CD14-positive monocyte (primary cell): ENCODE measurements at regions not wholly inside any gene's neighbourhood (a gene's known extent, or its start where the extent isn't known, plus 50 kb on each side); places are given as distances from the start of the nearest gene placed in this dataset.

Experiments used
- DNase-seq, 3 donors: peaks; one replicate each; pipeline ENCODE4 v3.0.0-alpha.2; 2011 to 2022
- H2AFZ ChIP-seq: 2 replicates; pipeline ENCODE4 v1.6.0; 2012; ENCODE audit warnings: mild to moderate bottlenecking, low read depth, low read length, inconsistent platforms; ENCODE audit not compliant: insufficient read depth, poor library complexity, severe bottlenecking
- H3K27ac ChIP-seq, 2 donors: 1 replicate in 1 of 2; 2 replicates in 1 of 2; pipeline ENCODE4 v1.5.1; 2012 to 2013; ENCODE audit warnings: low read length in 2 of 2, control low read depth in 1 of 2, inconsistent platforms in 1 of 2, low read depth in 1 of 2, mild to moderate bottlenecking in 1 of 2
- H3K27me3 ChIP-seq, 2 donors: one replicate each; pipeline versions ENCODE4 v1.6.0 to v1.6.1; 2011 to 2013; ENCODE audit warnings: low read length in 2 of 2; ENCODE audit not compliant: control insufficient read depth in 2 of 2, insufficient read depth in 2 of 2
- H3K36me3 ChIP-seq, 2 donors: replicated peaks in 1 of 2; 1 replicate in 1 of 2; 2 replicates in 1 of 2; pipeline versions ENCODE4 v1.5.1 to v1.6.1; 2012 to 2013; ENCODE audit warnings: low read length in 2 of 2, control low read depth in 1 of 2, inconsistent platforms in 1 of 2, mild to moderate bottlenecking in 1 of 2; ENCODE audit not compliant: insufficient read depth in 2 of 2, control insufficient read depth in 1 of 2
- H3K4me1 ChIP-seq, 2 donors: 1 replicate in 1 of 2; 2 replicates in 1 of 2; pipeline versions ENCODE4 v1.5.1 to v1.6.1; 2012 to 2013; ENCODE audit warnings: low read length in 2 of 2, control low read depth in 1 of 2, inconsistent platforms in 1 of 2, mild to moderate bottlenecking in 1 of 2, moderate library complexity in 1 of 2; ENCODE audit not compliant: insufficient read depth in 2 of 2, control insufficient read depth in 1 of 2
- H3K4me2 ChIP-seq: replicated peaks from 2 replicates; pipeline ENCODE3; 2012; ENCODE audit warnings: low read length, moderate library complexity, mild to moderate bottlenecking; ENCODE audit not compliant: poor library complexity, severe bottlenecking; ENCODE audit errors: extremely low read depth
- H3K4me3 ChIP-seq, 3 experiments: fragments of 200-600 bp in 1 of 3; sonication (generic) in 1 of 3; replicated peaks in 1 of 3; 1 replicate in 2 of 3; 2 replicates in 1 of 3; pipeline ENCODE4 v1.5.1; 2011 to 2013; ENCODE audit warnings: low read length in 3 of 3, mild to moderate bottlenecking in 3 of 3, control low read depth in 2 of 3, low read depth in 2 of 3, inconsistent platforms in 1 of 3, moderate library complexity in 1 of 3
- H3K79me2 ChIP-seq: 2 replicates; pipeline ENCODE4 v1.6.0; 2012; ENCODE audit warnings: mild to moderate bottlenecking, control low read depth, inconsistent platforms, low read length, moderate library complexity; ENCODE audit not compliant: insufficient read depth
- H3K9ac ChIP-seq: 2 replicates; pipeline ENCODE4 v1.6.0; 2017; ENCODE audit warnings: low read length, mild to moderate bottlenecking; ENCODE audit not compliant: insufficient read depth, poor library complexity, severe bottlenecking
- H3K9me3 ChIP-seq, 2 donors: replicated peaks in 1 of 2; 1 replicate in 1 of 2; 2 replicates in 1 of 2; pipeline versions ENCODE4 v1.5.1 to v1.6.1; 2012 to 2013; ENCODE audit warnings: low read length in 2 of 2, control low read depth in 1 of 2; ENCODE audit not compliant: control insufficient read depth in 1 of 2, insufficient read depth in 1 of 2
- H4K20me1 ChIP-seq: 2 replicates; pipeline ENCODE4 v1.6.0; 2012; ENCODE audit warnings: mild to moderate bottlenecking, low read length, control low read depth, moderate library complexity; ENCODE audit not compliant: insufficient read depth
- H3K27ac Mint-ChIP-seq, 7 donors: one replicate each; pipeline ENCODE4 v1.8.0; 2020; ENCODE audit warnings: mild to moderate bottlenecking in 7 of 7, mixed read lengths in 7 of 7, moderate library complexity in 6 of 7, inconsistent platforms in 2 of 7
- H3K27me3 Mint-ChIP-seq, 3 donors: one replicate each; pipeline ENCODE4 v1.8.0; 2021 to 2022; ENCODE audit warnings: low read depth in 3 of 3, mild to moderate bottlenecking in 3 of 3, mixed read lengths in 3 of 3, moderate library complexity in 3 of 3, inconsistent platforms in 1 of 3
- H3K36me3 Mint-ChIP-seq, 2 donors: one replicate each; pipeline ENCODE4 v1.8.0; 2020; ENCODE audit warnings: mixed read lengths in 2 of 2, inconsistent platforms in 1 of 2, mild to moderate bottlenecking in 1 of 2
- H3K4me1 Mint-ChIP-seq: one replicate; pipeline ENCODE4 v1.8.0; 2020; ENCODE audit warnings: mild to moderate bottlenecking, mixed read lengths
- H3K4me3 Mint-ChIP-seq, 2 donors: one replicate each; pipeline ENCODE4 v1.8.0; 2020; ENCODE audit warnings: mild to moderate bottlenecking in 2 of 2, mixed read lengths in 2 of 2, moderate library complexity in 1 of 2
- H3K9me3 Mint-ChIP-seq, 7 donors: one replicate each; pipeline ENCODE4 v1.8.0; 2020 to 2022; ENCODE audit warnings: mixed read lengths in 7 of 7, mild to moderate bottlenecking in 6 of 7, moderate library complexity in 6 of 7, inconsistent platforms in 2 of 7
- WGBS: methylation state at CpG from one replicate; pipeline ENCODE4 v1.1.5; 2013; ENCODE audit warnings: missing lambda C conversion rate; ENCODE audit not compliant: insufficient coverage; 5-methylcytosine and 5-hydroxymethylcytosine counted together
- intact Hi-C, 2 donors: fragments of 100-400 bp; cut with micrococcal nuclease; formaldehyde crosslinking; loops; one replicate each; pipeline versions ENCODE4 v1.15.0 to v1.15.1; 2023
- TF ChIP-seq, protein P1 (sequence below): fragments of 200-600 bp; IDR thresholded peaks from one replicate; pipeline ENCODE4 v1.8.0; 2022; ENCODE audit warnings: antibody characterized with exemption, mild to moderate bottlenecking

GRCh38 chr13:18978447-18978846 is 203.2 kb downstream of the TUBA3C start:
- peaks cover 17 to 19% of the 10 kb centered on the region in 2 donors for H3K9me3 ChIP-seq
- H3K27me3 ChIP-seq, result no peaks in the 10 kb centered on the region
- intact Hi-C loops, result no loop called here
- H2AFZ ChIP-seq, result no peak overlapping the region
- H4K20me1 ChIP-seq, result no peaks in the 10 kb centered on the region
- Mint-ChIP-seq H3K4me1 (no peaks in the 10 kb centered on the region), H3K27me3 (no peaks in the 10 kb centered on the region), H3K36me3 (no peaks in the 10 kb centered on the region), H3K4me3 (no peak overlapping the region), H3K27ac (no peak overlapping the region), H3K9me3 (peaks cover 12 to 24% (median 16%) of the 10 kb centered on the region in 7 donors)
- TF ChIP-seq, protein P1, sequence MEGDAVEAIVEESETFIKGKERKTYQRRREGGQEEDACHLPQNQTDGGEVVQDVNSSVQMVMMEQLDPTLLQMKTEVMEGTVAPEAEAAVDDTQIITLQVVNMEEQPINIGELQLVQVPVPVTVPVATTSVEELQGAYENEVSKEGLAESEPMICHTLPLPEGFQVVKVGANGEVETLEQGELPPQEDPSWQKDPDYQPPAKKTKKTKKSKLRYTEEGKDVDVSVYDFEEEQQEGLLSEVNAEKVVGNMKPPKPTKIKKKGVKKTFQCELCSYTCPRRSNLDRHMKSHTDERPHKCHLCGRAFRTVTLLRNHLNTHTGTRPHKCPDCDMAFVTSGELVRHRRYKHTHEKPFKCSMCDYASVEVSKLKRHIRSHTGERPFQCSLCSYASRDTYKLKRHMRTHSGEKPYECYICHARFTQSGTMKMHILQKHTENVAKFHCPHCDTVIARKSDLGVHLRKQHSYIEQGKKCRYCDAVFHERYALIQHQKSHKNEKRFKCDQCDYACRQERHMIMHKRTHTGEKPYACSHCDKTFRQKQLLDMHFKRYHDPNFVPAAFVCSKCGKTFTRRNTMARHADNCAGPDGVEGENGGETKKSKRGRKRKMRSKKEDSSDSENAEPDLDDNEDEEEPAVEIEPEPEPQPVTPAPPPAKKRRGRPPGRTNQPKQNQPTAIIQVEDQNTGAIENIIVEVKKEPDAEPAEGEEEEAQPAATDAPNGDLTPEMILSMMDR, result no peak
- no peaks in the 10 kb centered on the region for H3K79me2 ChIP-seq
- no peak overlapping the region for H3K4me2 ChIP-seq
- H3K9ac ChIP-seq, result no peak overlapping the region
- H3K27ac ChIP-seq, result no peak overlapping the region
- no peak overlapping the region for H3K4me3 ChIP-seq
- H3K4me1 ChIP-seq, result no peaks in the 10 kb centered on the region
- no peak for DNase-seq
- WGBS, result 83% methylated on average over 1 of the region's 1 CpG
- H3K36me3 ChIP-seq, result no peaks in the 10 kb centered on the region

GRCh38 chr13:18977857-18978256 is 203.8 kb downstream of the TUBA3C start:
- intact Hi-C loops, result no loop called here
- Histone ChIP-seq H2AFZ (no peak overlapping the region), H3K36me3 (no peaks in the 10 kb centered on the region), H3K4me3 (no peak overlapping the region), H3K9ac (no peak overlapping the region), H3K27me3 (no peaks in the 10 kb centered on the region), H3K79me2 (no peaks in the 10 kb centered on the region), H3K4me1 (no peaks in the 10 kb centered on the region), H3K9me3 (peaks cover 11 to 13% of the 10 kb centered on the region in 2 donors), H4K20me1 (no peaks in the 10 kb centered on the region), H3K27ac (no peak overlapping the region), H3K4me2 (no peak overlapping the region)
- Mint-ChIP-seq H3K4me3 (no peak overlapping the region), H3K27ac (no peak overlapping the region), H3K27me3 (no peaks in the 10 kb centered on the region), H3K9me3 (peaks cover 7 to 18% (median 11%) of the 10 kb centered on the region in 7 donors), H3K36me3 (no peaks in the 10 kb centered on the region), H3K4me1 (no peaks in the 10 kb centered on the region)
- TF ChIP-seq, protein P1, result no peak
- DNase-seq, result no peak
- WGBS, result 83% methylated on average over 2 of the region's 5 CpGs
